ENCODE measurements at regions not wholly inside any gene's neighbourhood (a gene's known extent, or its start where the extent isn't known, plus 50 kb on each side); places are given as distances from the start of the nearest gene placed in this dataset.

- Histone ChIP-seq H3K9me3 (no peaks in the 10 kb centered on the region), H3K4me3 (no peak overlapping the region), H3K36me3 (no peaks in the 10 kb centered on the region), H3K27ac (no peak overlapping the region), H3K27me3 (no peaks in the 10 kb centered on the region), H3K4me1 (no peaks in the 10 kb centered on the region)
- no peak for DNase-seq
- intact Hi-C loops (cut with DNase I; ENCODE audit: low total_unique reads) = no loop called here
- TF ChIP-seq POLR2A (IDR thresholded peaks at IDR 0.05) (no peak), CTCF (IDR thresholded peaks at IDR 0.05) (no peak)
Observed at GRCh38 chr1:226490426-226490809, 58.1 kb upstream of the STUM start.

- Histone ChIP-seq H3K36me3 (no peaks in the 10 kb centered on the region), H3K27ac (no peak overlapping the region), H3K4me3 (no peak overlapping the region), H3K27me3 (no peaks in the 10 kb centered on the region), H3K9me3 (no peaks in the 10 kb centered on the region), H3K4me1 (no peaks in the 10 kb centered on the region)
- TF ChIP-seq CTCF (IDR thresholded peaks at IDR 0.05) (no peak), POLR2A (IDR thresholded peaks at IDR 0.05) (no peak)
- intact Hi-C loops (cut with DNase I; ENCODE audit: low total_unique reads) = no loop called here
- DNase-seq = no peak
Observed at GRCh38 chr1:226491093-226491850, 57.3 kb upstream of the STUM start.

GRCh38 chr1:226492426-226493137, 56.0 kb upstream of the STUM start:
- no peaks in the 10 kb centered on the region for H3K9me3 ChIP-seq
- H3K27me3 ChIP-seq = no peaks in the 10 kb centered on the region
- DNase-seq = no peak
- no peak for TF ChIP-seq POLR2A (IDR thresholded peaks at IDR 0.05)
- no peak for TF ChIP-seq CTCF (IDR thresholded peaks at IDR 0.05)
- no peak overlapping the region for H3K27ac ChIP-seq
- H3K36me3 ChIP-seq = no peaks in the 10 kb centered on the region
- intact Hi-C loops (cut with DNase I; ENCODE audit: low total_unique reads) = no loop called here
- H3K4me1 ChIP-seq = no peaks in the 10 kb centered on the region
- H3K4me3 ChIP-seq = no peak overlapping the region

- intact Hi-C loops (cut with DNase I; ENCODE audit: low total_unique reads) = no loop called here
- no peaks in the 10 kb centered on the region for H3K27me3 ChIP-seq
- peak overlapping the region in 1 of 2 donors; percentile 0 for H3K27ac ChIP-seq
- H3K4me1 ChIP-seq = no peaks in the 10 kb centered on the region
- H3K36me3 ChIP-seq = no peaks in the 10 kb centered on the region
- TF ChIP-seq POLR2A (IDR thresholded peaks at IDR 0.05) = no peak
- no peak for TF ChIP-seq CTCF (IDR thresholded peaks at IDR 0.05)
- no peak overlapping the region for H3K4me3 ChIP-seq
- no peak for DNase-seq
- H3K9me3 ChIP-seq = no peaks in the 10 kb centered on the region
Observed at GRCh38 chr1:226494092-226494609, 54.4 kb upstream of the STUM start.

GRCh38 chr1:226495716-226496115, 52.8 kb upstream of the STUM start:
- H3K36me3 ChIP-seq = no peaks in the 10 kb centered on the region
- no peak for DNase-seq
- no peaks in the 10 kb centered on the region for H3K9me3 ChIP-seq
- no peaks in the 10 kb centered on the region for H3K27me3 ChIP-seq
- H3K27ac ChIP-seq = no peak overlapping the region
- no peaks in the 10 kb centered on the region for H3K4me1 ChIP-seq
- no peak overlapping the region for H3K4me3 ChIP-seq
- TF ChIP-seq POLR2A (IDR thresholded peaks at IDR 0.05) (no peak), CTCF (IDR thresholded peaks at IDR 0.05) (no peak)
- intact Hi-C loops (cut with DNase I; ENCODE audit: low total_unique reads) = no loop called here

Data from uterus (tissue), 3 donors.